WERI-Rb-1 (cell line): ENCODE measurements at regions not wholly inside any gene's neighbourhood (a gene's known extent, or its start where the extent isn't known, plus 50 kb on each side); places are given as distances from the start of the nearest gene placed in this dataset.

Experiments used
- DNase-seq: peaks from one replicate; pipeline ENCODE4 v3.0.0-alpha.2; 2020
- H3K27ac ChIP-seq: fragments of 250-450 bp; sonication (Bioruptor Pico); 2 replicates; pipeline ENCODE4 v1.5.1; 2020; ENCODE audit warnings: mild to moderate bottlenecking, moderate library complexity
- H3K27me3 ChIP-seq: fragments of 250-450 bp; sonication (Bioruptor Pico); 2 replicates; pipeline ENCODE4 v1.5.1; 2021; ENCODE audit warnings: mild to moderate bottlenecking, low read depth, moderate library complexity; ENCODE audit not compliant: insufficient read depth, severe bottlenecking
- H3K36me3 ChIP-seq: fragments of 250-450 bp; sonication (Bioruptor Pico); 2 replicates; pipeline ENCODE4 v1.5.1; 2020; ENCODE audit warnings: mild to moderate bottlenecking, moderate library complexity
- H3K4me3 ChIP-seq: 2 replicates; pipeline ENCODE4 v1.5.1; 2011; ENCODE audit warnings: low read depth, mild to moderate bottlenecking, control low read depth, low read length
- H3K9me3 ChIP-seq: fragments of 250-450 bp; sonication (Bioruptor Pico); 2 replicates; pipeline ENCODE4 v1.5.1; 2021; ENCODE audit warnings: mild to moderate bottlenecking, moderate library complexity; ENCODE audit not compliant: severe bottlenecking
- CTCF ChIP-seq: IDR thresholded peaks from 2 replicates; pipeline ENCODE4 v1.5.1; 2011; ENCODE audit warnings: low read depth, mild to moderate bottlenecking, control low read depth, inconsistent platforms, low read length

- Histone ChIP-seq H3K27me3 (no peaks in the 10 kb centered on the region), H3K9me3 (peaks cover 6% of the 10 kb centered on the region), H3K27ac (no peak overlapping the region), H3K36me3 (no peaks in the 10 kb centered on the region), H3K4me3 (no peak overlapping the region)
- TF ChIP-seq CTCF = no peak
- DNase-seq = no peak
These were observed 633.4 kb upstream of the AADAT start for GRCh38 chr4:170723171-170723570.

GRCh38 chr4:170721812-170722373, 632.1 kb upstream of the AADAT start:
- no peak for DNase-seq
- H3K27me3 ChIP-seq = no peaks in the 10 kb centered on the region

GRCh38 chr4:170716868-170717267, 627.1 kb upstream of the AADAT start:
- no peak for DNase-seq
- no peak overlapping the region for H3K4me3 ChIP-seq
- no peak overlapping the region for H3K27ac ChIP-seq
- peak; percentile 22; the same call in 1 of the 2 replicates for TF ChIP-seq CTCF
- no peaks in the 10 kb centered on the region for H3K27me3 ChIP-seq
- H3K9me3 ChIP-seq = no peaks in the 10 kb centered on the region
- no peaks in the 10 kb centered on the region for H3K36me3 ChIP-seq

More at GRCh38 chr4:170721812-170722373, 632.1 kb upstream of the AADAT start:
- H3K27ac ChIP-seq = no peak overlapping the region
- H3K4me3 ChIP-seq = no peak overlapping the region
- peaks cover 6% of the 10 kb centered on the region for H3K9me3 ChIP-seq
- no peak for TF ChIP-seq CTCF
- H3K36me3 ChIP-seq = no peaks in the 10 kb centered on the region

- no peaks in the 10 kb centered on the region for H3K9me3 ChIP-seq
- H3K27ac ChIP-seq = no peak overlapping the region
- DNase-seq = no peak
These were observed 616.2 kb upstream of the AADAT start for GRCh38 chr4:170705907-170706306.

GRCh38 chr4:170700064-170700463, 610.3 kb upstream of the AADAT start:
- no peak for DNase-seq
- Histone ChIP-seq H3K27me3 (no peaks in the 10 kb centered on the region), H3K4me3 (no peak overlapping the region), H3K36me3 (no peaks in the 10 kb centered on the region), H3K27ac (no peak overlapping the region), H3K9me3 (no peaks in the 10 kb centered on the region)
- no peak for TF ChIP-seq CTCF

More at GRCh38 chr4:170705907-170706306, 616.2 kb upstream of the AADAT start:
- no peak for TF ChIP-seq CTCF
- Histone ChIP-seq H3K27me3 (no peaks in the 10 kb centered on the region), H3K4me3 (no peak overlapping the region), H3K36me3 (no peaks in the 10 kb centered on the region)

GRCh38 chr4:170698334-170698733, 608.6 kb upstream of the AADAT start:
- no peaks in the 10 kb centered on the region for H3K36me3 ChIP-seq
- H3K4me3 ChIP-seq = no peak overlapping the region
- no peak for TF ChIP-seq CTCF
- no peak for DNase-seq
- no peak overlapping the region for H3K27ac ChIP-seq
- no peaks in the 10 kb centered on the region for H3K9me3 ChIP-seq
- no peaks in the 10 kb centered on the region for H3K27me3 ChIP-seq
